Hepatocyte (in vitro differentiated cells): ENCODE measurements at regions not wholly inside any gene's neighbourhood (a gene's known extent, or its start where the extent isn't known, plus 50 kb on each side); places are given as distances from the start of the nearest gene placed in this dataset.

Experiments used
- EZH2 ChIP-seq: fragments of 200-600 bp; sonication (generic); IDR thresholded peaks from 2 replicates; pipeline ENCODE4 v1.6.1; 2016; ENCODE audit warnings: antibody characterized with exemption, mild to moderate bottlenecking, borderline replicate concordance
- TF ChIP-seq, protein P1 (sequence below): fragments of 200-600 bp; sonication (generic); IDR thresholded peaks from 2 replicates; pipeline ENCODE4 v1.5.1; 2016; ENCODE audit warnings: antibody characterized with exemption, mild to moderate bottlenecking; ENCODE audit not compliant: poor library complexity

DNA sequence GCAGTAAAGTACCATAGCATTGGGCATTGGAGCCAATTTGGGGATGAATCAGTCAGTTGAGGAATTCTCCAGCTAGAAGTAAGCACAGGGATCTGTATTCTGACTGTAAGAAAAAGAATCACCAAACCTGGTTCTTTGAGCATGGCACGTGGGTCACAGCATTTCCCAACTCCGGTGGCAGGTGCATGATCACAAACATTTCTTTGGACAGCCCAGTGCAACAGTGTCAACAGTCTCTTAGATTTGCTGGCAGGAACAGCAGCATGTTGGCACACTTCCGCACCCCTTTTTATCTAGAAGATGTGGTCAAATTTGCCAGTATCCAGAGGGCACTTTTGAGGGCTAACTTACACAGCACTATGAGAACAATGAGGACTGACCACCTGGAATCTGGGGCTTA lies 437.5 kb upstream of the GHITM start:
- TF ChIP-seq, protein P1, sequence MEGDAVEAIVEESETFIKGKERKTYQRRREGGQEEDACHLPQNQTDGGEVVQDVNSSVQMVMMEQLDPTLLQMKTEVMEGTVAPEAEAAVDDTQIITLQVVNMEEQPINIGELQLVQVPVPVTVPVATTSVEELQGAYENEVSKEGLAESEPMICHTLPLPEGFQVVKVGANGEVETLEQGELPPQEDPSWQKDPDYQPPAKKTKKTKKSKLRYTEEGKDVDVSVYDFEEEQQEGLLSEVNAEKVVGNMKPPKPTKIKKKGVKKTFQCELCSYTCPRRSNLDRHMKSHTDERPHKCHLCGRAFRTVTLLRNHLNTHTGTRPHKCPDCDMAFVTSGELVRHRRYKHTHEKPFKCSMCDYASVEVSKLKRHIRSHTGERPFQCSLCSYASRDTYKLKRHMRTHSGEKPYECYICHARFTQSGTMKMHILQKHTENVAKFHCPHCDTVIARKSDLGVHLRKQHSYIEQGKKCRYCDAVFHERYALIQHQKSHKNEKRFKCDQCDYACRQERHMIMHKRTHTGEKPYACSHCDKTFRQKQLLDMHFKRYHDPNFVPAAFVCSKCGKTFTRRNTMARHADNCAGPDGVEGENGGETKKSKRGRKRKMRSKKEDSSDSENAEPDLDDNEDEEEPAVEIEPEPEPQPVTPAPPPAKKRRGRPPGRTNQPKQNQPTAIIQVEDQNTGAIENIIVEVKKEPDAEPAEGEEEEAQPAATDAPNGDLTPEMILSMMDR, result no peak
- TF ChIP-seq EZH2, result no peak
